Liver (tissue), 8 donors: ENCODE measurements at regions not wholly inside any gene's neighbourhood (a gene's known extent, or its start where the extent isn't known, plus 50 kb on each side); places are given as distances from the start of the nearest gene placed in this dataset.

Source experiments
- DNase-seq: peaks from one replicate; pipeline ENCODE4 v3.0.0-alpha.2; 2017; ENCODE audit warnings: low spot score
- H3K27ac ChIP-seq, 2 donors: one replicate each; pipeline ENCODE4 v1.7.0; 2013; ENCODE audit warnings: inconsistent platforms in 2 of 2, low read length in 2 of 2, control low read depth in 1 of 2, low read depth in 1 of 2, mild to moderate bottlenecking in 1 of 2
- H3K27me3 ChIP-seq, 4 donors: one replicate each; pipeline versions ENCODE4 v1.6.1 to v1.7.0; 2013; ENCODE audit warnings: low read length in 3 of 4, inconsistent platforms in 1 of 4, mild to moderate bottlenecking in 1 of 4, moderate library complexity in 1 of 4; ENCODE audit not compliant: control insufficient read depth in 4 of 4, insufficient read depth in 4 of 4
- H3K36me3 ChIP-seq, 4 donors: one replicate each; pipeline versions ENCODE4 v1.6.1 to v1.7.0; 2013; ENCODE audit warnings: low read length in 3 of 4, mild to moderate bottlenecking in 3 of 4, low read depth in 1 of 4, moderate library complexity in 1 of 4; ENCODE audit not compliant: control insufficient read depth in 4 of 4, insufficient read depth in 3 of 4
- H3K4me1 ChIP-seq, 4 donors: one replicate each; pipeline versions ENCODE4 v1.6.1 to v1.7.0; 2013; ENCODE audit warnings: low read length in 3 of 4, mild to moderate bottlenecking in 3 of 4, moderate library complexity in 1 of 4; ENCODE audit not compliant: control insufficient read depth in 4 of 4, insufficient read depth in 4 of 4
- H3K4me3 ChIP-seq, 3 donors: one replicate each; pipeline versions ENCODE4 v1.6.1 to v1.7.0; 2013; ENCODE audit warnings: low read length in 3 of 3, control low read depth in 1 of 3, low read depth in 1 of 3, mild to moderate bottlenecking in 1 of 3
- H3K9ac ChIP-seq, 2 donors: one replicate each; pipeline ENCODE4 v1.7.0; 2013; ENCODE audit warnings: low read length in 2 of 2, mild to moderate bottlenecking in 2 of 2, moderate library complexity in 2 of 2, control low read depth in 1 of 2, low read depth in 1 of 2
- H3K9me3 ChIP-seq, 4 donors: one replicate each; pipeline versions ENCODE4 v1.6.1 to v1.7.0; 2013; ENCODE audit warnings: low read length in 3 of 4; ENCODE audit not compliant: control insufficient read depth in 4 of 4
- EGR1 ChIP-seq, 2 donors: IDR thresholded peaks; 2 replicates each; pipeline ENCODE4 v1.6.1; 2016 to 2018; ENCODE audit warnings: antibody characterized with exemption in 2 of 2, low read depth in 2 of 2
- FOXA1 ChIP-seq: IDR thresholded peaks from 2 replicates; pipeline ENCODE4 v1.6.1; 2016; ENCODE audit warnings: antibody characterized with exemption
- FOXA2 ChIP-seq: IDR thresholded peaks from 2 replicates; pipeline ENCODE4 v1.6.1; 2016; ENCODE audit warnings: antibody characterized with exemption
- HNF4A ChIP-seq, 2 donors: conservative IDR thresholded peaks; 2 replicates each; pipeline ENCODE4 v1.6.1; 2016; ENCODE audit warnings: antibody characterized with exemption in 2 of 2, mild to moderate bottlenecking in 2 of 2
- HNF4G ChIP-seq: IDR thresholded peaks from 2 replicates; pipeline ENCODE4 v1.6.1; 2016; ENCODE audit warnings: antibody characterized with exemption
- JUND ChIP-seq, 2 donors: IDR thresholded peaks; 2 replicates each; pipeline ENCODE4 v1.6.1; 2016; ENCODE audit warnings: antibody characterized with exemption in 2 of 2
- RAD21 ChIP-seq, 2 donors: IDR thresholded peaks; 2 replicates each; pipeline ENCODE4 v1.6.1; 2016; ENCODE audit warnings: antibody characterized with exemption in 2 of 2, mild to moderate bottlenecking in 2 of 2
- RXRA ChIP-seq, 2 donors: IDR thresholded peaks; 2 replicates each; pipeline ENCODE4 v1.6.1; 2017 to 2018; ENCODE audit warnings: antibody characterized with exemption in 2 of 2, mild to moderate bottlenecking in 1 of 2
- SP1 ChIP-seq: IDR thresholded peaks from 2 replicates; pipeline ENCODE4 v1.6.1; 2018; ENCODE audit warnings: antibody characterized with exemption, mild to moderate bottlenecking
- TAF1 ChIP-seq: conservative IDR thresholded peaks from 2 replicates; pipeline ENCODE4 v1.6.1; 2016; ENCODE audit warnings: antibody characterized with exemption, mild to moderate bottlenecking
- YY1 ChIP-seq: IDR thresholded peaks from 2 replicates; pipeline ENCODE4 v1.6.1; 2016; ENCODE audit warnings: antibody characterized with exemption, mild to moderate bottlenecking
- WGBS: extraction: QIAGEN DNeasy Blood & Tissue Kit; methylation state at CpG from one replicate; pipeline ENCODE4 v1.1.7; 2013; 5-methylcytosine and 5-hydroxymethylcytosine counted together
- TF ChIP-seq, protein P1 (sequence below): fragments of 150-350 bp; IDR thresholded peaks from 2 replicates; pipeline ENCODE4 v1.5.1; 2017; ENCODE audit warnings: improper control_type of control experiment, low read depth, low read length; ENCODE audit not compliant: missing input control
- TF ChIP-seq, protein P2 (sequence below): IDR thresholded peaks from 2 replicates; pipeline ENCODE4 v1.6.1; 2016; ENCODE audit warnings: antibody characterized with exemption, mild to moderate bottlenecking
- donor health status: healthy.
- donor health status: healthy.
- donor health status: healthy.
- donor health status: healthy.
- donor health status: healthy.

DNA sequence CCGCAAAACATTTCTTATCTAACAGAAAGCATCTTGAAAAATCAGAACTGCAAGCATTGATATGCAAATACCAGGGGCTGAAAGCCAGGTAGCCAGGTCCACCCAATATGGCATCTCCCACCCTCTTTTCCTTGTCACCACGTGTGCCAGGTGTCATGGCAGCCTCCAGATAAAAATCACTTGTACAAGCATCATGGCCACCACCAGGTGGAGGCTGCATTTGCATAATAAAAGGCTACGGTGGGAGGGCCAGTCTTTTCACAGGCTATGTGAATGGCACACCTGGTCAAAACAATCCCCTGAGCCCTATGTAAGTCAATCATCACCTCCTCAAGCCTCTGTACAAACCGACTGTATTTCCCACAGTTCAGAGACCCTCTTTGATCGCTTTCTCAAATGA, 1233.1 kb upstream of the ALCAM start:
- Histone ChIP-seq H3K4me1 (peaks cover 0 to 10% (median 4%) of the 10 kb centered on the region in 4 donors), H3K9ac (no peak overlapping the region), H3K27ac (no peak overlapping the region), H3K9me3 (no peaks in the 10 kb centered on the region), H3K27me3 (no peaks in the 10 kb centered on the region), H3K36me3 (no peaks in the 10 kb centered on the region), H3K4me3 (no peak overlapping the region)
- WGBS: 93% methylated on average over 5 of the region's 5 CpGs
- TF ChIP-seq TAF1 (no peak), EGR1 (IDR thresholded peaks at IDR 0.05; ENCODE audit: low read depth in 2 of 2) (no peak), FOXA1 (no peak), RAD21 (IDR thresholded peaks at IDR 0.05) (no peak), HNF4A (conservative IDR thresholded peaks at IDR 0.05) (no peak), YY1 (no peak), SP1 (no peak)
- TF ChIP-seq, protein P1, sequence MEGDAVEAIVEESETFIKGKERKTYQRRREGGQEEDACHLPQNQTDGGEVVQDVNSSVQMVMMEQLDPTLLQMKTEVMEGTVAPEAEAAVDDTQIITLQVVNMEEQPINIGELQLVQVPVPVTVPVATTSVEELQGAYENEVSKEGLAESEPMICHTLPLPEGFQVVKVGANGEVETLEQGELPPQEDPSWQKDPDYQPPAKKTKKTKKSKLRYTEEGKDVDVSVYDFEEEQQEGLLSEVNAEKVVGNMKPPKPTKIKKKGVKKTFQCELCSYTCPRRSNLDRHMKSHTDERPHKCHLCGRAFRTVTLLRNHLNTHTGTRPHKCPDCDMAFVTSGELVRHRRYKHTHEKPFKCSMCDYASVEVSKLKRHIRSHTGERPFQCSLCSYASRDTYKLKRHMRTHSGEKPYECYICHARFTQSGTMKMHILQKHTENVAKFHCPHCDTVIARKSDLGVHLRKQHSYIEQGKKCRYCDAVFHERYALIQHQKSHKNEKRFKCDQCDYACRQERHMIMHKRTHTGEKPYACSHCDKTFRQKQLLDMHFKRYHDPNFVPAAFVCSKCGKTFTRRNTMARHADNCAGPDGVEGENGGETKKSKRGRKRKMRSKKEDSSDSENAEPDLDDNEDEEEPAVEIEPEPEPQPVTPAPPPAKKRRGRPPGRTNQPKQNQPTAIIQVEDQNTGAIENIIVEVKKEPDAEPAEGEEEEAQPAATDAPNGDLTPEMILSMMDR: no peak
- no peak for DNase-seq

DNA sequence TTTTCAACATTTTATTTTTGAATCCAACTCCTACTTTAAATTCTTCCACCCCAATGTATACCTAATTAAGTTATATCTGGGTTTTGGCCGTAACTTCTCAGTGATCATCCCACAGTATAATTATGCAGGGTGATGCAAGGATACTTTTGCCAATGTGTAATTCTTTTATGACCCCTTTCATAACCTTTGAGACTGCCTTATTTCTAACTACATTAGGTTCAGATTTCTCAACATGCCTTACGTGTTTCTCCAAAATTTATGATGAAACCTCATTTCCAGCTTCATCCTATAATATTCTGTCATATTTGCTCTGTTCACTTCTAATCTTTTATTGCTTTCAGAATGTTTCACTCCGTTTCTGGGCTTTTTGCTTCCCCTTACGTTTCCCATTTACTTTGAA, 1229.6 kb upstream of the ALCAM start:
- TF ChIP-seq JUND (IDR thresholded peaks at IDR 0.05): no peak
- TF ChIP-seq FOXA1: no peak
- TF ChIP-seq HNF4A (conservative IDR thresholded peaks at IDR 0.05): no peak
- no peak for TF ChIP-seq RAD21 (IDR thresholded peaks at IDR 0.05)
- TF ChIP-seq SP1: no peak
- no peak for TF ChIP-seq HNF4G
- no peak for TF ChIP-seq RXRA (IDR thresholded peaks at IDR 0.05)
- TF ChIP-seq FOXA2: no peak
- TF ChIP-seq, protein P2, sequence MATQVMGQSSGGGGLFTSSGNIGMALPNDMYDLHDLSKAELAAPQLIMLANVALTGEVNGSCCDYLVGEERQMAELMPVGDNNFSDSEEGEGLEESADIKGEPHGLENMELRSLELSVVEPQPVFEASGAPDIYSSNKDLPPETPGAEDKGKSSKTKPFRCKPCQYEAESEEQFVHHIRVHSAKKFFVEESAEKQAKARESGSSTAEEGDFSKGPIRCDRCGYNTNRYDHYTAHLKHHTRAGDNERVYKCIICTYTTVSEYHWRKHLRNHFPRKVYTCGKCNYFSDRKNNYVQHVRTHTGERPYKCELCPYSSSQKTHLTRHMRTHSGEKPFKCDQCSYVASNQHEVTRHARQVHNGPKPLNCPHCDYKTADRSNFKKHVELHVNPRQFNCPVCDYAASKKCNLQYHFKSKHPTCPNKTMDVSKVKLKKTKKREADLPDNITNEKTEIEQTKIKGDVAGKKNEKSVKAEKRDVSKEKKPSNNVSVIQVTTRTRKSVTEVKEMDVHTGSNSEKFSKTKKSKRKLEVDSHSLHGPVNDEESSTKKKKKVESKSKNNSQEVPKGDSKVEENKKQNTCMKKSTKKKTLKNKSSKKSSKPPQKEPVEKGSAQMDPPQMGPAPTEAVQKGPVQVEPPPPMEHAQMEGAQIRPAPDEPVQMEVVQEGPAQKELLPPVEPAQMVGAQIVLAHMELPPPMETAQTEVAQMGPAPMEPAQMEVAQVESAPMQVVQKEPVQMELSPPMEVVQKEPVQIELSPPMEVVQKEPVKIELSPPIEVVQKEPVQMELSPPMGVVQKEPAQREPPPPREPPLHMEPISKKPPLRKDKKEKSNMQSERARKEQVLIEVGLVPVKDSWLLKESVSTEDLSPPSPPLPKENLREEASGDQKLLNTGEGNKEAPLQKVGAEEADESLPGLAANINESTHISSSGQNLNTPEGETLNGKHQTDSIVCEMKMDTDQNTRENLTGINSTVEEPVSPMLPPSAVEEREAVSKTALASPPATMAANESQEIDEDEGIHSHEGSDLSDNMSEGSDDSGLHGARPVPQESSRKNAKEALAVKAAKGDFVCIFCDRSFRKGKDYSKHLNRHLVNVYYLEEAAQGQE: no peak
- TF ChIP-seq, protein P1: no peak
- Histone ChIP-seq H3K27ac (no peak overlapping the region), H3K4me1 (peaks cover 0 to 7% (median 3%) of the 10 kb centered on the region in 4 donors), H3K27me3 (no peaks in the 10 kb centered on the region), H3K36me3 (no peaks in the 10 kb centered on the region), H3K9me3 (no peaks in the 10 kb centered on the region), H3K4me3 (no peak overlapping the region), H3K9ac (no peak overlapping the region)
- WGBS: 80% methylated on average over 4 of the region's 4 CpGs
- no peak for DNase-seq
